ENCODE measurements at regions not wholly inside any gene's neighbourhood (a gene's known extent, or its start where the extent isn't known, plus 50 kb on each side); places are given as distances from the start of the nearest gene placed in this dataset.
"Not testable (repeated sequence)": the region's sequence is repeated elsewhere in the genome, so short reads cannot be mapped to it uniquely, and the experiment has no call there.

- ATAC-seq; DNase-seq; intact Hi-C loops (cut with DNase I): not testable (repeated sequence)
Measured at GRCh38 chr9:40946228-40946627, 182.3 kb downstream of the FOXD4L6 start.

GRCh38 chr9:40942730-40943129 is 185.8 kb downstream of the FOXD4L6 start:
- intact Hi-C loops (cut with DNase I); ATAC-seq; DNase-seq: not testable (repeated sequence)

GRCh38 chr9:40939888-40940209 is 188.6 kb downstream of the FOXD4L6 start:
- intact Hi-C loops (cut with DNase I); ATAC-seq; DNase-seq: not testable (repeated sequence)

- ATAC-seq = peak in 1 of 2 donors; percentile 21
- DNase-seq; intact Hi-C loops (cut with DNase I): not testable (repeated sequence)
Measured at GRCh38 chr9:40939201-40939887, 189.1 kb downstream of the FOXD4L6 start.

- ATAC-seq (no peak), DNase-seq (no peak)
- intact Hi-C loops (cut with DNase I) = no loop called here
Measured at GRCh38 chr9:40935336-40935735, 193.1 kb downstream of the FOXD4L6 start.

GRCh38 chr9:40934480-40934879 is 194.0 kb downstream of the FOXD4L6 start:
- ATAC-seq; DNase-seq; intact Hi-C loops (cut with DNase I): not testable (repeated sequence)

GRCh38 chr9:40930426-40930825 is 198.1 kb downstream of the FOXD4L6 start:
- ATAC-seq; DNase-seq; intact Hi-C loops (cut with DNase I): not testable (repeated sequence)

- ATAC-seq; intact Hi-C loops (cut with DNase I); DNase-seq: not testable (repeated sequence)
Measured at GRCh38 chr9:40929488-40929845, 199.0 kb downstream of the FOXD4L6 start.

- ATAC-seq (no peak), DNase-seq (no peak)
- intact Hi-C loops (cut with DNase I) = no loop called here
Measured at GRCh38 chr9:40928803-40929487, 199.5 kb downstream of the FOXD4L6 start.

- intact Hi-C loops (cut with DNase I) = no loop called here
- ATAC-seq (no peak), DNase-seq (no peak)
Measured at GRCh38 chr9:40927851-40928802, 200.4 kb downstream of the FOXD4L6 start.

- ATAC-seq (no peak), DNase-seq (no peak)
- intact Hi-C loops (cut with DNase I) = no loop called here
Measured at GRCh38 chr9:40927260-40927631, 201.2 kb downstream of the FOXD4L6 start.

- DNase-seq = no peak
- no peak for ATAC-seq
- intact Hi-C loops (cut with DNase I) = no loop called here
Measured at GRCh38 chr9:40926404-40927259, 201.8 kb downstream of the FOXD4L6 start.

- DNase-seq (no peak), ATAC-seq (no peak)
- intact Hi-C loops (cut with DNase I) = no loop called here
Measured at GRCh38 chr9:40925149-40925548, 203.3 kb downstream of the FOXD4L6 start.

GRCh38 chr9:40916399-40916783 is 212.1 kb downstream of the FOXD4L6 start:
- DNase-seq; intact Hi-C loops (cut with DNase I); ATAC-seq: not testable (repeated sequence)

GRCh38 chr9:40915660-40916398 is 212.7 kb downstream of the FOXD4L6 start:
- intact Hi-C loops (cut with DNase I); ATAC-seq; DNase-seq: not testable (repeated sequence)

GRCh38 chr9:40914772-40915659 is 213.5 kb downstream of the FOXD4L6 start:
- intact Hi-C loops (cut with DNase I) = no loop called here
- no peak for DNase-seq

More at GRCh38 chr9:40914772-40915659, 213.5 kb downstream of the FOXD4L6 start:
- ATAC-seq = peak; percentile 8 to 22

Measured in left cardiac atrium (tissue), 4 donors.